Mucosa of descending colon (tissue), 3 donors: ENCODE measurements at regions not wholly inside any gene's neighbourhood (a gene's known extent, or its start where the extent isn't known, plus 50 kb on each side); places are given as distances from the start of the nearest gene placed in this dataset.
"Not testable (repeated sequence)": the region's sequence is repeated elsewhere in the genome, so short reads cannot be mapped to it uniquely, and the experiment has no call there.

ENCODE experiments used
- ATAC-seq: fragments of 200-7000 bp; cut with Tn5 transposase; one replicate; pipeline ENCODE4 v1.9.1; 2020; ENCODE audit warnings: mild to moderate bottlenecking, moderate library complexity
- DNase-seq, 3 donors: peaks; one replicate each; pipeline ENCODE4 v3.0.0-alpha.2; 2020
- H3K36me3 ChIP-seq: fragments of 200-600 bp; one replicate; pipeline ENCODE4 v1.8.0; 2021; ENCODE audit warnings: low read depth, mild to moderate bottlenecking
- H3K4me1 ChIP-seq: fragments of 200-600 bp; one replicate; pipeline ENCODE4 v1.8.0; 2021; ENCODE audit warnings: low read depth, mild to moderate bottlenecking
- H3K4me3 ChIP-seq: fragments of 200-600 bp; one replicate; pipeline ENCODE4 v1.8.0; 2021; ENCODE audit warnings: mild to moderate bottlenecking
- H3K9me3 ChIP-seq: fragments of 200-600 bp; one replicate; pipeline ENCODE4 v1.8.0; 2021; ENCODE audit warnings: mild to moderate bottlenecking
- intact Hi-C, 2 donors: fragments of 100-400 bp; cut with DNase I in 1 of 2; cut with micrococcal nuclease in 1 of 2; formaldehyde crosslinking; loops; one replicate each; pipeline versions ENCODE4 v1.11.0 to v1.11.1; 2022; cut with DNase I, micrococcal nuclease
- donor health status: DM: no; HTN: no; CAD: no; lungs with moderate emphysema.
- donor health status: DM: no; HTN: no; CAD: no.
- donor health status: DM: no; HTN: yes; CAD: no.

DNA sequence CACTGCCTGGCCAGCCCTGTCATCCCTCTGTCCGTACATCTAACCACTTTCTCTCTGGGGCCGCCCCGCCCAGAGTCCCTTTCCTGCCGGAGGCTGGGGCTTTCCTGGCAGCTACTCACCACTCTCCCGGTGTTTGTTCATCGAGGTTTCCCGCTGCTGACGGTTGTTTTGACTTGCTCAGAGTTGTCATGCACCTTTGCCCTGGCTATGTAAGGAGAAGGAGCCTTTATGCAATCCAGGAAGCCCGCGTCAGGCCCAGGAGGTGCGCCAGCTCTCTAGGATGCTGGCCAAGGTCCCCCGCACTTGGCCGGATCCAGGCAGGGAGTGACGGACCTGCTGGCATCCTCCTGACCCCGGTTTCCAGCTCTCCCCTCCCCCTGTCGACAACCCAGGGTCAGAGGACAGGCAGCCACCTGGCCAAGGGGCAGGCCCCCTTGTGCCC lies 51.0 kb upstream of the SIK1 start:
- H3K4me1 ChIP-seq, H3K4me3 ChIP-seq, DNase-seq, H3K36me3 ChIP-seq, intact Hi-C loops, H3K9me3 ChIP-seq: not testable (repeated sequence)
- ATAC-seq: peak; percentile 95
